ENCODE measurements at regions not wholly inside any gene's neighbourhood (a gene's known extent, or its start where the extent isn't known, plus 50 kb on each side); places are given as distances from the start of the nearest gene placed in this dataset.

DNA sequence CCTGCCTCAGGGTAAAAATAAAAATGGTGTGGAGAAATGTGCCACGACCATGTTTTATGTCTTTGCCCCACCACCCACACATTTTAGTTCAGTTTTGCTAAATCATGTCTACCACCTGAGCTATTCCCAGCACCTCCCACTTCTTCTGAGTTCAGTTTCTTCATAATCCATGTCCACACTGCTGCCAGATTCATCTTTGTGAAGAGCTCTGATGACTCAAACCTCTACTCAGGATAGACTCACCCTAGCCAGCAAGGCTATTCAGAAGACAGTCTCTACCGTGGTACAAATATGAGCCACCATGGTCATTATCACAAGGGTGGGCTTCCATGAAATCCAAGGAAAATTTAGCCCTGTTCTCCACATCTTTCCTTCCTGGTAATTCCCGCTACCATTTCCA, 231.1 kb upstream of the PRKCQ start:
- TF ChIP-seq, protein P1, sequence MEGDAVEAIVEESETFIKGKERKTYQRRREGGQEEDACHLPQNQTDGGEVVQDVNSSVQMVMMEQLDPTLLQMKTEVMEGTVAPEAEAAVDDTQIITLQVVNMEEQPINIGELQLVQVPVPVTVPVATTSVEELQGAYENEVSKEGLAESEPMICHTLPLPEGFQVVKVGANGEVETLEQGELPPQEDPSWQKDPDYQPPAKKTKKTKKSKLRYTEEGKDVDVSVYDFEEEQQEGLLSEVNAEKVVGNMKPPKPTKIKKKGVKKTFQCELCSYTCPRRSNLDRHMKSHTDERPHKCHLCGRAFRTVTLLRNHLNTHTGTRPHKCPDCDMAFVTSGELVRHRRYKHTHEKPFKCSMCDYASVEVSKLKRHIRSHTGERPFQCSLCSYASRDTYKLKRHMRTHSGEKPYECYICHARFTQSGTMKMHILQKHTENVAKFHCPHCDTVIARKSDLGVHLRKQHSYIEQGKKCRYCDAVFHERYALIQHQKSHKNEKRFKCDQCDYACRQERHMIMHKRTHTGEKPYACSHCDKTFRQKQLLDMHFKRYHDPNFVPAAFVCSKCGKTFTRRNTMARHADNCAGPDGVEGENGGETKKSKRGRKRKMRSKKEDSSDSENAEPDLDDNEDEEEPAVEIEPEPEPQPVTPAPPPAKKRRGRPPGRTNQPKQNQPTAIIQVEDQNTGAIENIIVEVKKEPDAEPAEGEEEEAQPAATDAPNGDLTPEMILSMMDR (conservative IDR thresholded peaks at IDR 0.05; ENCODE audit: low read depth, low read length), result no peak

DNA sequence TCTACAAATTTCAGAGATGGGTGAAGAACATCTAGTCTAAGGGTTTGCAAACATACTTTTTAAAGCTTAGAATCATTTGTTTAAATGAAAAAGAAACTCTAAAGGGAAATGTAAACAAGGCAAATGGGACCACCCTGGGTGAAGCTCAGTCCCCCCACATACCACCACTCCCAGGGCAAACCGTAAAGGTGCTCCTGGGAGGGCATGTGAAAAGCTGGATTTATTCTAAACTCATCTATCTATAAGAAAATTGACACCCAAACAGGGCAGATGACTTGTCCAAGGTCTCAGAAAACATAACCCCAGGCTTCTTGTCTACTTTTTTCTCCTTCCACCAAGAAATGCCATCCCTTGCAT, 223.3 kb upstream of the PRKCQ start:
- Histone ChIP-seq H3K79me2 (ENCODE audit: insufficient read depth, low read depth) (no peaks in the 10 kb centered on the region), H2AFZ (ENCODE audit: low read depth) (no peak overlapping the region), H3K4me3 (IDR thresholded peaks at IDR 0.05; ENCODE audit: insufficient read depth, low read depth, low read length) (no peak overlapping the region), H3K27me3 (ENCODE audit: insufficient read depth, low read depth) (no peaks in the 10 kb centered on the region), H4K20me1 (ENCODE audit: insufficient read depth) (no peaks in the 10 kb centered on the region), H3K4me2 (no peak overlapping the region), H3K9ac (no peak overlapping the region), H3K4me1 (ENCODE audit: low read depth, poor library complexity, severe bottlenecking) (no peaks in the 10 kb centered on the region), H3K36me3 (ENCODE audit: insufficient read depth) (no peaks in the 10 kb centered on the region), H3K27ac (no peak overlapping the region)
- TF ChIP-seq, protein P1 (conservative IDR thresholded peaks at IDR 0.05; ENCODE audit: low read depth, low read length), result no peak

More for the DNA sequence above, 231.1 kb upstream of the PRKCQ start:
- Histone ChIP-seq H3K36me3 (ENCODE audit: insufficient read depth) (no peaks in the 10 kb centered on the region), H4K20me1 (ENCODE audit: insufficient read depth) (no peaks in the 10 kb centered on the region), H3K27ac (no peak overlapping the region), H3K4me2 (no peak overlapping the region), H3K4me3 (IDR thresholded peaks at IDR 0.05; ENCODE audit: insufficient read depth, low read depth, low read length) (no peak overlapping the region), H3K4me1 (ENCODE audit: low read depth, poor library complexity, severe bottlenecking) (no peaks in the 10 kb centered on the region), H3K79me2 (ENCODE audit: insufficient read depth, low read depth) (no peaks in the 10 kb centered on the region), H2AFZ (ENCODE audit: low read depth) (no peak overlapping the region), H3K9ac (no peak overlapping the region), H3K27me3 (ENCODE audit: insufficient read depth, low read depth) (no peaks in the 10 kb centered on the region)

GRCh38 chr10:6802759-6803426, 222.8 kb upstream of the PRKCQ start:
- Histone ChIP-seq H3K27me3 (ENCODE audit: insufficient read depth, low read depth) (no peaks in the 10 kb centered on the region), H3K36me3 (ENCODE audit: insufficient read depth) (no peaks in the 10 kb centered on the region), H2AFZ (ENCODE audit: low read depth) (no peak overlapping the region), H3K4me2 (no peak overlapping the region), H4K20me1 (ENCODE audit: insufficient read depth) (no peaks in the 10 kb centered on the region), H3K27ac (no peak overlapping the region), H3K9ac (no peak overlapping the region), H3K4me1 (ENCODE audit: low read depth, poor library complexity, severe bottlenecking) (no peaks in the 10 kb centered on the region), H3K4me3 (IDR thresholded peaks at IDR 0.05; ENCODE audit: insufficient read depth, low read depth, low read length) (no peak overlapping the region), H3K79me2 (ENCODE audit: insufficient read depth, low read depth) (no peaks in the 10 kb centered on the region)
- TF ChIP-seq, protein P1 (conservative IDR thresholded peaks at IDR 0.05; ENCODE audit: low read depth, low read length), result no peak

DNA sequence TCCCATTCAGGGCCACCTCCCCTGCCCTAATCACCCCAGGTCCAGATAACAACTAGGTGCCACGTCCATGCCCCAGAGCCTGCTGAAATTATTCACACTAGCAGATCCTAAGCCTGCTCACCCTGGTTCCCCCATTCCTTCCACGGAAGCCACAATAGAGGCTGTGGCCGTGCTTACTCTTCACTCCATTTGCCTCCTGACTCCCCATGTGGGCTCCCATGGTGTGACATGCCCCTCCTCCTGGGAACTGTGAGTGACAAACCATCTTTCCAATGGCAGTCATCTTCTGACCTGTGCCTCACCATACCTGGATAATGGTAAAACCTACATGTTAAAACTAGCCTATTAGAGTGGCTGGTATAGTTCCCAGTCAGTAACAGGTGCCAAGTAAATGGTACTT, 216.2 kb upstream of the PRKCQ start:
- Histone ChIP-seq H3K27ac (no peak overlapping the region), H3K4me3 (IDR thresholded peaks at IDR 0.05; ENCODE audit: insufficient read depth, low read depth, low read length) (no peak overlapping the region), H3K36me3 (ENCODE audit: insufficient read depth) (no peaks in the 10 kb centered on the region), H3K27me3 (ENCODE audit: insufficient read depth, low read depth) (no peaks in the 10 kb centered on the region), H2AFZ (ENCODE audit: low read depth) (no peak overlapping the region), H3K9ac (no peak overlapping the region), H3K4me2 (no peak overlapping the region), H3K79me2 (ENCODE audit: insufficient read depth, low read depth) (no peaks in the 10 kb centered on the region), H3K4me1 (ENCODE audit: low read depth, poor library complexity, severe bottlenecking) (no peaks in the 10 kb centered on the region), H4K20me1 (ENCODE audit: insufficient read depth) (no peaks in the 10 kb centered on the region)
- TF ChIP-seq, protein P1 (conservative IDR thresholded peaks at IDR 0.05; ENCODE audit: low read depth, low read length), result no peak
